MCF 10A (cell line): ENCODE measurements at regions not wholly inside any gene's neighbourhood (a gene's known extent, or its start where the extent isn't known, plus 50 kb on each side); places are given as distances from the start of the nearest gene placed in this dataset.
"Not testable (repeated sequence)": the region's sequence is repeated elsewhere in the genome, so short reads cannot be mapped to it uniquely, and the experiment has no call there.

Source experiments
- BruUV-seq: library from RNA; stranded (reverse); fragments of 400-500 nt; replicated peaks from 2 replicates; lab custom pipeline; 2021; lab: Mats Ljungman, UMichigan
- CTCF ChIA-PET: fragments of 300-600 bp; sonication (Branson Sonifier 250); formaldehyde crosslinking; extraction: SDS; loops from one replicate; lab custom pipeline; 2021; ENCODE audit warnings: antibody characterized with exemption, inconsistent platforms; lab: Yijun Ruan, JAX
- POLR2A ChIA-PET: fragments of 300-600, 350-650 bp; sonication (Branson Sonifier 250); formaldehyde crosslinking; extraction: SDS; loops from one replicate; lab custom pipeline; 2020; ENCODE audit warnings: antibody characterized with exemption, inconsistent platforms; lab: Yijun Ruan, JAX
- DNase-seq: peaks from one replicate; pipeline ENCODE4 v3.0.0-alpha.2; 2018; ENCODE audit not compliant: unreplicated experiment
- H3K27ac Mint-ChIP-seq: one replicate; pipeline ENCODE4 v1.8.0; 2022; ENCODE audit warnings: mild to moderate bottlenecking, low read depth, mixed read lengths; ENCODE audit not compliant: unreplicated experiment
- H3K27me3 Mint-ChIP-seq: one replicate; pipeline ENCODE4 v1.8.0; 2022; ENCODE audit warnings: mixed read lengths; ENCODE audit not compliant: insufficient read depth, unreplicated experiment
- H3K36me3 Mint-ChIP-seq: one replicate; pipeline ENCODE4 v1.8.0; 2022; ENCODE audit warnings: mild to moderate bottlenecking, moderate library complexity, mixed read lengths; ENCODE audit not compliant: insufficient read depth, unreplicated experiment
- H3K4me1 Mint-ChIP-seq: one replicate; pipeline ENCODE4 v1.8.0; 2022; ENCODE audit warnings: mixed read lengths; ENCODE audit not compliant: insufficient read depth, unreplicated experiment
- H3K4me3 Mint-ChIP-seq: one replicate; pipeline ENCODE4 v1.8.0; 2022; ENCODE audit warnings: mild to moderate bottlenecking, moderate library complexity, mixed read lengths; ENCODE audit not compliant: unreplicated experiment
- H3K9me3 Mint-ChIP-seq: one replicate; pipeline ENCODE4 v1.8.0; 2022; ENCODE audit warnings: mixed read lengths; ENCODE audit not compliant: unreplicated experiment
- intact Hi-C: fragments of 100-400 bp; cut with micrococcal nuclease; formaldehyde crosslinking; loops from 2 replicates; pipeline ENCODE4 v1.14.1; 2022
- TF ChIP-seq, protein P1 (sequence below): fragments of 200-600 bp; IDR thresholded peaks from one replicate; pipeline ENCODE4 v1.8.0; 2022; ENCODE audit warnings: antibody characterized with exemption, mild to moderate bottlenecking; ENCODE audit not compliant: unreplicated experiment

GRCh38 chr2:84224121-84224520 lies 235.0 kb downstream of the SUCLG1 start:
- CTCF ChIA-PET = no interaction called here
- Mint-ChIP-seq H3K27me3 (no peaks in the 10 kb centered on the region), H3K4me1 (peaks cover 15% of the 10 kb centered on the region), H3K36me3 (no peaks in the 10 kb centered on the region), H3K4me3 (no peak overlapping the region), H3K9me3 (no peaks in the 10 kb centered on the region), H3K27ac (no peak overlapping the region)
- BruUV-seq = no TSS peak
- intact Hi-C loops = no loop called here
- POLR2A ChIA-PET = no interaction called here
- TF ChIP-seq, protein P1, sequence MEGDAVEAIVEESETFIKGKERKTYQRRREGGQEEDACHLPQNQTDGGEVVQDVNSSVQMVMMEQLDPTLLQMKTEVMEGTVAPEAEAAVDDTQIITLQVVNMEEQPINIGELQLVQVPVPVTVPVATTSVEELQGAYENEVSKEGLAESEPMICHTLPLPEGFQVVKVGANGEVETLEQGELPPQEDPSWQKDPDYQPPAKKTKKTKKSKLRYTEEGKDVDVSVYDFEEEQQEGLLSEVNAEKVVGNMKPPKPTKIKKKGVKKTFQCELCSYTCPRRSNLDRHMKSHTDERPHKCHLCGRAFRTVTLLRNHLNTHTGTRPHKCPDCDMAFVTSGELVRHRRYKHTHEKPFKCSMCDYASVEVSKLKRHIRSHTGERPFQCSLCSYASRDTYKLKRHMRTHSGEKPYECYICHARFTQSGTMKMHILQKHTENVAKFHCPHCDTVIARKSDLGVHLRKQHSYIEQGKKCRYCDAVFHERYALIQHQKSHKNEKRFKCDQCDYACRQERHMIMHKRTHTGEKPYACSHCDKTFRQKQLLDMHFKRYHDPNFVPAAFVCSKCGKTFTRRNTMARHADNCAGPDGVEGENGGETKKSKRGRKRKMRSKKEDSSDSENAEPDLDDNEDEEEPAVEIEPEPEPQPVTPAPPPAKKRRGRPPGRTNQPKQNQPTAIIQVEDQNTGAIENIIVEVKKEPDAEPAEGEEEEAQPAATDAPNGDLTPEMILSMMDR = no peak
- no peak for DNase-seq

- peaks cover 15% of the 10 kb centered on the region for H3K4me1 Mint-ChIP-seq
- BruUV-seq = no TSS peak
- CTCF ChIA-PET = interaction anchor here (0.6 to 1.2 kb wide), 6 partner anchors 15 to 1306 kb away, joined by 3 to 4 read pairs (median 3); no protein-coding TSS in a partner anchor
Observed at GRCh38 chr2:84223191-84223590, 235.9 kb downstream of the SUCLG1 start.

DNA sequence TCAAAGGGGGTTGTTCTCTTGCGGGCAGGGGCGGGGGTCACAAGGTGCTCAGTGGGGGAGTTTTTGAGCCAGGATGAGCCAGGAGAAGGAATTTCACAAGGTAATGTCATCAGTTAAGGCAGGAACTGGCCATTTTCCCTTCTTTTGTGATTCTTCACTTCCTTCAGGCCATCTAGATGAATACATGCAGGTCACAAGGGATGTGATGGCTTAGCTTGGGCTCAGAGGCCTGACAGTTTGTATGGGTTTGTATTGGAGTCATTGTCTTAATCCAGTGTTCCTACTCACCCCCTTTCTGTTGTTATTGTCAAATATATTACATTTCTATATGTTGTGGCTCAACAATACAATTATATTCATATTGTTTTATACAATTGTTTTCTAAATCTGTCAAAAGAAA lies 238.0 kb downstream of the SUCLG1 start:
- H3K36me3 Mint-ChIP-seq, H3K4me3 Mint-ChIP-seq, POLR2A ChIA-PET, intact Hi-C loops, H3K27ac Mint-ChIP-seq, DNase-seq, H3K27me3 Mint-ChIP-seq, H3K9me3 Mint-ChIP-seq, BruUV-seq: not testable (repeated sequence)
- CTCF ChIA-PET = interaction anchor here (0.6 kb wide), 2 partner anchors 15 to 38 kb away, joined by 3 read pairs; no protein-coding TSS in a partner anchor
- H3K4me1 Mint-ChIP-seq = peaks cover 15% of the 10 kb centered on the region

More at GRCh38 chr2:84223191-84223590, 235.9 kb downstream of the SUCLG1 start:
- Mint-ChIP-seq H3K36me3 (no peaks in the 10 kb centered on the region), H3K4me3 (no peak overlapping the region), H3K9me3 (no peaks in the 10 kb centered on the region), H3K27ac (peak overlapping the region; percentile 89), H3K27me3 (no peaks in the 10 kb centered on the region)
- intact Hi-C loops = no loop called here
- TF ChIP-seq, protein P1 = no peak
- peak; percentile 50 for DNase-seq
- POLR2A ChIA-PET = interaction anchor here (0.6 to 1.2 kb wide), 2 partner anchors 10 to 12 kb away, joined by 3 to 5 read pairs; no protein-coding TSS in a partner anchor

- Mint-ChIP-seq H3K27me3 (no peaks in the 10 kb centered on the region), H3K36me3 (no peaks in the 10 kb centered on the region), H3K27ac (no peak overlapping the region), H3K9me3 (no peaks in the 10 kb centered on the region), H3K4me1 (peaks cover 3% of the 10 kb centered on the region), H3K4me3 (no peak overlapping the region)
- DNase-seq = no peak
- BruUV-seq = no TSS peak
- ChIA-PET POLR2A (no interaction called here), CTCF (no interaction called here)
- TF ChIP-seq, protein P1 = no peak
- intact Hi-C loops = no loop called here
Observed at GRCh38 chr2:84217456-84217855, 241.6 kb downstream of the SUCLG1 start.
